Gastrocnemius medialis (tissue), 4 donors: ENCODE measurements at regions not wholly inside any gene's neighbourhood (a gene's known extent, or its start where the extent isn't known, plus 50 kb on each side); places are given as distances from the start of the nearest gene placed in this dataset.
"Not testable (repeated sequence)": the region's sequence is repeated elsewhere in the genome, so short reads cannot be mapped to it uniquely, and the experiment has no call there.

Experiments used
- ATAC-seq, 2 donors: fragments of 150-250 bp; one replicate each; pipeline ENCODE4 v1.9.1; 2016
- DNase-seq, 2 donors: peaks; one replicate each; pipeline ENCODE4 v3.0.0-alpha.2; 2019
- H3K27ac ChIP-seq, 4 donors: fragments of 200-600 bp; sonication (generic); 1 replicate in 1 of 4; 2 replicates in 3 of 4; pipeline ENCODE4 v1.5.1; 2016 to 2018; ENCODE audit warnings: mild to moderate bottlenecking in 2 of 4, moderate library complexity in 1 of 4
- H3K27me3 ChIP-seq, 3 donors: fragments of 200-600 bp; sonication (generic) in 2 of 3; 1 replicate in 1 of 3; 2 replicates in 2 of 3; pipeline versions ENCODE4 v1.5.1 to v1.6.0; 2016 to 2019; ENCODE audit warnings: mild to moderate bottlenecking in 1 of 3, moderate library complexity in 1 of 3
- H3K36me3 ChIP-seq, 2 donors: fragments of 200-600 bp; sonication (generic) in 1 of 2; one replicate each; pipeline ENCODE4 v1.5.1; 2017 to 2018
- H3K4me1 ChIP-seq, 2 donors: fragments of 200-600 bp; sonication (generic) in 1 of 2; one replicate each; pipeline ENCODE4 v1.5.1; 2016 to 2017; ENCODE audit warnings: mild to moderate bottlenecking in 2 of 2
- H3K4me3 ChIP-seq, 4 donors: fragments of 200-600 bp; sonication (generic) in 3 of 4; 1 replicate in 1 of 4; 2 replicates in 3 of 4; pipeline ENCODE4 v1.5.1; 2016 to 2019; ENCODE audit warnings: mild to moderate bottlenecking in 2 of 4
- H3K9me3 ChIP-seq, 3 donors: fragments of 200-600 bp; sonication (generic) in 2 of 3; 1 replicate in 1 of 3; 2 replicates in 2 of 3; pipeline ENCODE4 v1.5.1; 2016 to 2019
- POLR2A ChIP-seq, 2 donors: fragments of 450-650 bp; IDR thresholded peaks; one replicate each; pipeline ENCODE4 v1.6.1; 2017; ENCODE audit warnings: antibody characterized with exemption in 2 of 2, mild to moderate bottlenecking in 2 of 2, moderate library complexity in 2 of 2
- in situ Hi-C, 4 donors: fragments of 200-750 bp; cut with MboI; loops; one replicate each; pipeline versions ENCODE4 v1.15.0 to v1.8.0; 2017; ENCODE audit warnings: low sequenced_read_pairs in 4 of 4
- intact Hi-C: fragments of 100-400 bp; cut with DNase I; formaldehyde crosslinking; loops from one replicate; pipeline ENCODE4 v1.15.1; 2023; ENCODE audit warnings: low total_unique reads
- TF ChIP-seq, protein P1 (sequence below), 5 experiments: fragments of 450-650 bp in 3 of 5; fragments of 200-600 bp in 2 of 5; sonication (generic) in 2 of 5; IDR thresholded peaks in 4 of 5; conservative IDR thresholded peaks in 1 of 5; 1 replicate in 4 of 5; 2 replicates in 1 of 5; pipeline ENCODE4 v1.5.1; 2016 to 2019; ENCODE audit warnings: antibody characterized with exemption in 5 of 5, mild to moderate bottlenecking in 3 of 5, moderate library complexity in 3 of 5

DNA sequence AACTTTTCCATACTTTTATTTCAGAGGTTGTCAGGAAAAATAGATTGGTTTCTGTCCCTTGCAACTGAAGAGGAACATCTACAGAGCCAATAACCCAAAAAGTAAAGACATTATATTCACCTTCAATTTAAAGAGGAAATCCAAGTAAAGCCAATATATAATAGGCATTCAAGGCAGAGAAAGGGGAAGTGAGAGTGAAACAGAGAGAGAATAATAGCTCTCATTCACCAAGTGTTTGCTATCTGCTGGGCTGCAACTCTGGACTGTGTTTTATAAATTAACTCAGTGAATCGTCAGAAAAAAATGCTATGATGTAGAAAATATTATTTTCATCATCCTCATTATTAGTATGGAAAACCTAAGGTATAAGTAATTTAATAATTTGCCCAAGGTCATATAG lies 448.5 kb downstream of the TRAM1L1 start:
- H3K27me3 ChIP-seq, result no peaks in the 10 kb centered on the region
- in situ Hi-C loops, result no loop called here
- DNase-seq, result no peak
- no peaks in the 10 kb centered on the region for H3K4me1 ChIP-seq
- no peak for TF ChIP-seq POLR2A (IDR thresholded peaks at IDR 0.05)
- TF ChIP-seq, protein P1, sequence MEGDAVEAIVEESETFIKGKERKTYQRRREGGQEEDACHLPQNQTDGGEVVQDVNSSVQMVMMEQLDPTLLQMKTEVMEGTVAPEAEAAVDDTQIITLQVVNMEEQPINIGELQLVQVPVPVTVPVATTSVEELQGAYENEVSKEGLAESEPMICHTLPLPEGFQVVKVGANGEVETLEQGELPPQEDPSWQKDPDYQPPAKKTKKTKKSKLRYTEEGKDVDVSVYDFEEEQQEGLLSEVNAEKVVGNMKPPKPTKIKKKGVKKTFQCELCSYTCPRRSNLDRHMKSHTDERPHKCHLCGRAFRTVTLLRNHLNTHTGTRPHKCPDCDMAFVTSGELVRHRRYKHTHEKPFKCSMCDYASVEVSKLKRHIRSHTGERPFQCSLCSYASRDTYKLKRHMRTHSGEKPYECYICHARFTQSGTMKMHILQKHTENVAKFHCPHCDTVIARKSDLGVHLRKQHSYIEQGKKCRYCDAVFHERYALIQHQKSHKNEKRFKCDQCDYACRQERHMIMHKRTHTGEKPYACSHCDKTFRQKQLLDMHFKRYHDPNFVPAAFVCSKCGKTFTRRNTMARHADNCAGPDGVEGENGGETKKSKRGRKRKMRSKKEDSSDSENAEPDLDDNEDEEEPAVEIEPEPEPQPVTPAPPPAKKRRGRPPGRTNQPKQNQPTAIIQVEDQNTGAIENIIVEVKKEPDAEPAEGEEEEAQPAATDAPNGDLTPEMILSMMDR (IDR thresholded peaks at IDR 0.05 in 4 of 5, conservative IDR thresholded peaks at IDR 0.05 in 1 of 5), result no peak
- no peaks in the 10 kb centered on the region for H3K36me3 ChIP-seq
- intact Hi-C loops, result no loop called here
- no peak for ATAC-seq
- no peaks in the 10 kb centered on the region for H3K9me3 ChIP-seq
- H3K27ac ChIP-seq, result no peak overlapping the region
- no peak overlapping the region for H3K4me3 ChIP-seq

DNA sequence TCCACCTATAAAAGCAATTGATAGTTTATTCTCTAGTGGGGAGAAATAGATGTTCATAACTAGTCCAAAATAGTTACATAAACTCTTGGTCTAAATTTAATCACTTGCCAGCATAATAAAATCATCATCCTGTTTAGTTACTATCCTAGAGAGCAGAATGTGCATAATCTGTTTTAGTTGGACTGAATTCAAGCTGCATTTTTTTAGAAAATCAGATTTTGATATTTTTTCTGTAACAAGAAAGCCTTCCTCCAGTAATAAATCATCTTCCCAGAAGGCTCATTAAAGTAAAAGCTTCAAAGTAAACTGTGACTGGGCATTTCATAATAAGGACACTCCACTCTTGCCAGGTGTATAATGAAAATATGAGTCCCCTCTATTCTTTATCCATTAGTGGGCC lies 453.1 kb downstream of the TRAM1L1 start:
- Histone ChIP-seq H3K9me3 (no peaks in the 10 kb centered on the region), H3K27ac (no peak overlapping the region), H3K4me3 (no peak overlapping the region), H3K27me3 (no peaks in the 10 kb centered on the region), H3K36me3 (no peaks in the 10 kb centered on the region), H3K4me1 (no peaks in the 10 kb centered on the region)
- in situ Hi-C loops, result no loop called here
- intact Hi-C loops, result no loop called here
- ATAC-seq (no peak), DNase-seq (no peak)
- no peak for TF ChIP-seq POLR2A (IDR thresholded peaks at IDR 0.05)
- TF ChIP-seq, protein P1 (IDR thresholded peaks at IDR 0.05 in 4 of 5, conservative IDR thresholded peaks at IDR 0.05 in 1 of 5), result no peak

DNA sequence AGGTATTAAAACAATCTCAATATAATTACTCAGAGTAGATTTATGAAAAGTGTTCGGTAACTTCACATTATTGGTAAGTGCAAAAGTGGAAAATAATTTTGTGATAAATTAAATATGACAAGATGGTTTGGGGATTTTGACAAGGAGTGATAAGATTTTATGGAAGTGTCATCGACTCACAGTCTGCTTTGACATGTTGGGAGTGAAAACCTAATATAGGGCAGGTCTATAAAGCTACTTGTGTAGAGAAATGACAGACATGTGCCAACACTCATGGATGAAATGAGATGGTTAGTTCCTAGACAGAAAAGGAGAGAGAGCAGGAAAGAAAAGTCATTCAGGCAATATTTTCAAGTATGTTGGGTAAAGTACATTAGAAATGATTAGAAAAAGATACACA lies 456.8 kb downstream of the TRAM1L1 start:
- Histone ChIP-seq H3K36me3 (no peaks in the 10 kb centered on the region), H3K27ac (no peak overlapping the region), H3K27me3 (no peaks in the 10 kb centered on the region), H3K4me1 (no peaks in the 10 kb centered on the region), H3K4me3 (no peak overlapping the region), H3K9me3 (no peaks in the 10 kb centered on the region)
- TF ChIP-seq, protein P1 (IDR thresholded peaks at IDR 0.05 in 4 of 5, conservative IDR thresholded peaks at IDR 0.05 in 1 of 5), result no peak
- TF ChIP-seq POLR2A (IDR thresholded peaks at IDR 0.05), result no peak
- ATAC-seq (no peak), DNase-seq (no peak)
- in situ Hi-C loops (no loop called here), intact Hi-C loops (no loop called here)

DNA sequence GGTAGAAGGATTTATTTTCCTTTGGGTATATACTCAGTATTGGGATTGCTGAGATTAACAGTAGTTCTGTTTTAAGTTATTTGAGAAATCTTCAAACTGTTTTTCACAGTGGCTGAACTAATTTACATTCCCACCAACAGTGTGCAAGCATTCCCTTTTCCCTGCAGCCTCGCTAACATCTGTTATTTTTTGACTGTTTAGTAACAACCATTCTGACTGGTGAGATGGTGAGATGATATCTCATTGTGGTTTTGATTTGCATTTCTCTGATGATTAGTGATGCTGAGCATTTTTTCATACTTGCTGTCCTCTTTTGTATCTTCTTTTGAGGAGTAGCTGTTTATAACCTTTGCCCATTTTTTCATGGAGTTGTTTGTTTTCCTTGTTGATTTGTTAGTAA lies 457.8 kb downstream of the TRAM1L1 start:
- intact Hi-C loops, result no loop called here
- no peaks in the 10 kb centered on the region for H3K4me1 ChIP-seq
- in situ Hi-C loops, result no loop called here
- no peaks in the 10 kb centered on the region for H3K27me3 ChIP-seq
- no peaks in the 10 kb centered on the region for H3K9me3 ChIP-seq
- TF ChIP-seq, protein P1 (IDR thresholded peaks at IDR 0.05 in 4 of 5, conservative IDR thresholded peaks at IDR 0.05 in 1 of 5), result no peak
- no peak for TF ChIP-seq POLR2A (IDR thresholded peaks at IDR 0.05)
- H3K36me3 ChIP-seq, result no peaks in the 10 kb centered on the region
- ATAC-seq (no peak), DNase-seq (no peak)
- H3K27ac ChIP-seq, result no peak overlapping the region
- H3K4me3 ChIP-seq, result no peak overlapping the region

DNA sequence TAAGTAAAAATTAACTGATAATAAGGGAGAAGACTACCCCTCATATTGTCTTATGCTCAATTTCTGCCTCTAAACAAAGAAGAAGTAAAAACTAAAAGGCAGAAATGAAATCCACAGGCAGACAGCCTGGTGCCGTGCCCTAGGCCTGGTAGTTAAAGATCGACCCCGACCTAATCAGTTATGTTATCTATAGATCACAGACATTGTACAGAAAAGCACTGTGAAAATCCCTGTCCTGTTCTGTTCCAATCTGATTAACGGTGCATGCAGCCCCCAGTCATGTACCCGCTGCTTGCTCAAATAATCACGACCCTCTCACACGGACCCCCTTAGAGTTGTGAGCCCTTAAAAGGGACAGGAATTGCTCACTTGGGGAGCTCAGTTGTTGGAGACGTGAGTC lies 465.9 kb downstream of the TRAM1L1 start:
- DNase-seq, in situ Hi-C loops, H3K27ac ChIP-seq, ATAC-seq, intact Hi-C loops, H3K27me3 ChIP-seq, H3K36me3 ChIP-seq, H3K4me3 ChIP-seq, H3K4me1 ChIP-seq, H3K9me3 ChIP-seq: not testable (repeated sequence)
